Mucosa of gallbladder (tissue), 1 donor: ENCODE measurements at regions not wholly inside any gene's neighbourhood (a gene's known extent, or its start where the extent isn't known, plus 50 kb on each side); places are given as distances from the start of the nearest gene placed in this dataset.

Source experiments
- DNase-seq: peaks from one replicate; pipeline ENCODE4 v3.0.0-alpha.2; 2020; ENCODE audit warnings: low spot score
- donor health status: DM: no; HTN: no; CAD: no.

- DNase-seq: no peak
Observed at GRCh38 chr18:64253873-64254272, 105.0 kb upstream of the LINC00305 start.

- no peak for DNase-seq
Observed at GRCh38 chr18:64253222-64253621, 104.3 kb upstream of the LINC00305 start.

- no peak for DNase-seq
Observed at GRCh38 chr18:64248836-64249235, 99.9 kb upstream of the LINC00305 start.

GRCh38 chr18:64245126-64245861 is 96.4 kb upstream of the LINC00305 start:
- DNase-seq: no peak

GRCh38 chr18:64244571-64244970 is 95.7 kb upstream of the LINC00305 start:
- DNase-seq: peak; percentile 32

GRCh38 chr18:64240316-64240715 is 91.4 kb upstream of the LINC00305 start:
- DNase-seq: no peak

- no peak for DNase-seq
Observed at GRCh38 chr18:64238076-64238475, 89.2 kb upstream of the LINC00305 start.

GRCh38 chr18:64234321-64234720 is 85.4 kb upstream of the LINC00305 start:
- DNase-seq: no peak

GRCh38 chr18:64233851-64234250 is 85.0 kb upstream of the LINC00305 start:
- DNase-seq: no peak

- no peak for DNase-seq
Observed at GRCh38 chr18:64220941-64221340, 72.1 kb upstream of the LINC00305 start.

- no peak for DNase-seq
Observed at GRCh38 chr18:64219517-64219916, 70.6 kb upstream of the LINC00305 start.

GRCh38 chr18:64210401-64210949 is 61.6 kb upstream of the LINC00305 start:
- DNase-seq: no peak

- no peak for DNase-seq
Observed at GRCh38 chr18:64208516-64208915, 59.6 kb upstream of the LINC00305 start.

- DNase-seq: no peak
Observed at GRCh38 chr18:64207820-64208219, 58.9 kb upstream of the LINC00305 start.

- no peak for DNase-seq
Observed at GRCh38 chr18:64203295-64203694, 54.4 kb upstream of the LINC00305 start.

GRCh38 chr18:64202863-64203262 is 54.0 kb upstream of the LINC00305 start:
- no peak for DNase-seq

GRCh38 chr18:64202210-64202836 is 53.4 kb upstream of the LINC00305 start:
- no peak for DNase-seq

GRCh38 chr18:64201781-64202180 is 52.9 kb upstream of the LINC00305 start:
- DNase-seq: no peak

GRCh38 chr18:64199581-64199980 is 50.7 kb upstream of the LINC00305 start:
- no peak for DNase-seq
